OCI-LY7 (cell line): ENCODE measurements at regions not wholly inside any gene's neighbourhood (a gene's known extent, or its start where the extent isn't known, plus 50 kb on each side); places are given as distances from the start of the nearest gene placed in this dataset.

Source experiments
- CTCF ChIP-seq: fragments of 200-600 bp; sonication (generic); conservative IDR thresholded peaks from 2 replicates; pipeline ENCODE4 v1.5.1; 2014; ENCODE audit warnings: mild to moderate bottlenecking, antibody characterized with exemption, low read length, moderate library complexity, mixed read lengths
- EZH2phosphoT487 ChIP-seq: fragments of 200-600 bp; sonication (generic); IDR thresholded peaks from 2 replicates; pipeline ENCODE4 v1.6.1; 2018; ENCODE audit warnings: low read depth, borderline replicate concordance, mild to moderate bottlenecking, mixed run types, antibody characterized with exemption, low read length, moderate library complexity, mixed read lengths

GRCh38 chr15:54803134-54803808, 393.5 kb downstream of the RSL24D1 start:
- TF ChIP-seq CTCF (no peak), EZH2phosphoT487 (no peak)
